NCI-H69 (cell line): ENCODE measurements at regions not wholly inside any gene's neighbourhood (a gene's known extent, or its start where the extent isn't known, plus 50 kb on each side); places are given as distances from the start of the nearest gene placed in this dataset.

Experiments
- DNase-seq: peaks from one replicate; lab custom pipeline; 2025; lab: John Stamatoyannopoulos, UW

DNA sequence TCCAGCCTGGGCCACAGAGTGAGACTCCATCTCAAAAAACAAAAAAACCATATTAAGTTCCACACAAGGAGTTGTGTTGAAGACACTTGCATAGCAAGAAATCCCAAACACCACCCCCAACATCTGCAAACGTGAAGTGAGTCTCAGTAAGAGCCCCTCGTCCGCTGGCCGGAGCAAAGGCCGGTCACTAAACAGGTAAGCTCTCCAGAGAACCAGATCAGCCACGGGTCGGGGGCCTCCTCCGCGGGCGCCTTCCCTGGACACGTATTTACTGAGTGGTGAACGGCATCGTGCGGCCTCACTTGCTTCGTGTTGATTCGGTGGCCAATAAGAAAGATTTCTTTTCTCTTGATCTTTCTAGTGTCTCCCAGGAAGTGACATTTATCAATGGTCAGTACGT, 93.6 kb downstream of the MRPL36 start:
- no peak for DNase-seq

DNA sequence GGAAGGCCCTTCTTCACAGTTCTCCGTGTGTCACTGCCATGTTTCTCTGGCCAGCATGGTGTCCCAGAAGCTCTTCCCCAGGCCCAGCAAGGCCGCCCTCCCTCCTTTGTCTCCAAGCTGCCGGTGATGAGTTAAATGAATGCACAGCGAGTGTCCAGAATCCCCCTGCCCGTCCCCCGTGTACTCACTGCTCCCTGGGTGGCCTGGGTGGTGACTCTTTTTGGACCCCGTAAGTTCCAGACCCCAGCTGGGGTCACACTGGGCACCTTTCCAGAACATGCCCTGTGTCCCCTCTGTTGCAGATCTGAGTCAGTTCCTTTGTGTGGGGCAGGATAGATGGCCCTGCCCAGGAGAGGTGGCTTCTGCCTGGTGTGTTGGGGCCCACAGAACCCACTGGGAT, 95.0 kb downstream of the MRPL36 start:
- no peak for DNase-seq

DNA sequence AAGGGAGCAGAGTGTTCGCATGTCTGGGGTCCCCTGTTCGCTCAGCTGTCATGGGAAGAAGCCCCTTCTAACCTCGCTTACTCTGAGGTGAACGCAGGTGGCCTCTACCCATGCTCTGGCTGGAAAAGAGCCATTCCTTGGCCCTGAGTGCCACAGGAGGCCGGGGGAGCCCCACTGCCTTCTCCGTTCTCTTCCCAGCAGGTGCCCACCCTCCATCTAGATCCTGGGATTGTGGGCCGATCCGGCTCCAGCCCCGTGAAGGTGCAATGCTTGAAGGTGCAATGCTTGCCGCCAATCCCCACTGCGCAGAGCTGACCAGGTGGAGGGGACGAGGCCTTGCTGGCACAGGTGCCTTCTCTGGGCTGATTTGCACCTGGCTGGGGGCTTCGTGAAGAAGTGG, 95.4 kb downstream of the MRPL36 start:
- DNase-seq = no peak

DNA sequence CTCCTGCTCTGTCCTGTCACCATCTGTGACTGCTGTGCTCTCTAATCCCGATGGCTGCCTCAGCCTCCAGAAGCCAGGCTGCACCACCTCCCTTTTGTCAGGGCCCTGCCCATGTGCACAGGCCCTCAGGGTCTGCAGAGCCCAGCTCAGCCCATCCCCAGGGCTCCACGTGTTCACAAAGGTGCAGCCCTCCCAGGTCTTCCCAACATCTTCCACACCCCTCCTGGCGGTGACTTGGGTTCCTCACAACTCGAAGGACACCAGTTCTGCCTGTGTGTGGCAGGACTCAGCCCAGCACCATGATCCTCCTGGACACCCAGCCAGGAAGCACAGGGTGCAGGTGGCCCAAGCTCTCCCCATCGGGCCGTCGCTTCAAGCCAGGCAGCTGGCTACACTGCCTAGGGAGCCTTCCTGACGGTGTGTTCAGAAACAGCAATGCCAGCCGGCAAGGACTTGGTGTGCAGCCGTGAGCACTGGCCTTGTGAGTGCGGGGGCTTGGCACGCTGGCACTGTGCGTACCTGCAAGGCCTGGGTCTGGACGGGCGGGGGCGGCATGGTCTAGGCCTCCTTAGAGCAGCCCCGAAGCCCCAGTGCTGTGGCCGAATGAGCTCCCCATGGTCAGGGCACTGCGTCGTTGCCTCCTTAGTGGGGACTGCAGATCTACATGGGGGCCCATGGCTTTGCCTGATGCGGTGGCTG, 96.1 kb downstream of the MRPL36 start:
- DNase-seq = no peak

DNA sequence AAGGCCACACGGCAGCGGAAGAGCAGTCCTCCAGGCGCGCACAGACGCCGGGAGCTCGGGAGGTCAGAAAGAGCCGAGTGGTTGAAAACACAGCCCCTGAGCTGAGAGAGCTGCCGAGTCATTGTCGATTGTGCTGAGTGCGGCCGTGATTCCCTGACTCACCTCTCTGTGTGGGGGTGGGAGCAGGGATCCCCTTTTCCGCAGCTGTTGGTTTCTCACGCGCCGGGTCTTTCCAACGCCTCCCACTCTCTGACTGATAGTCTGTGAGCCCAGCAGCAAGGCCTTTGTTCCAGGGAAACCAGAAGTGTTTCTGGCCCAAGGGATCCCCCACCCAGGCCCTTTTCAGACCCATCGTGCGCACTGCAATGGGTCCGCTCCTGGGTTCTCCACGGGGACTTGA, 97.3 kb downstream of the MRPL36 start:
- DNase-seq = no peak

DNA sequence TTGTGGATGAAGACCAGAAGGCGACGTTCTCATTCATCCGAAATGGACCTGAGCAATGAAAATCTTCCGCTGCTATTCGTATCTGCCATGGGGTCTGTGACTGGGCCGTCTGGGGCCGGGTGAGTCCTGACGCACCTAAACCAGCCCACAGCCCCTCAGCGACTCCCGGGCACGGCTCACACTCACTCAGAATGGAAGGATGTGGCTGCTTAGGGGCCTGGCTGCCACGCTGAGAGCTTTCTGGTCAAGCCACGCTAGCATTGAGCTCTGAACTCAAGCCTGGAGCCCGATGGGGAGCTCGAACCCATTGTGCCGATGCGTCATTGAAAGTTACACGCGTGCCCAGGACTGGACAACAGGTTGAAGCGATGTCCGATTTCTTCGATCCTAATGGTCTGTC, 97.8 kb downstream of the MRPL36 start:
- no peak for DNase-seq

DNA sequence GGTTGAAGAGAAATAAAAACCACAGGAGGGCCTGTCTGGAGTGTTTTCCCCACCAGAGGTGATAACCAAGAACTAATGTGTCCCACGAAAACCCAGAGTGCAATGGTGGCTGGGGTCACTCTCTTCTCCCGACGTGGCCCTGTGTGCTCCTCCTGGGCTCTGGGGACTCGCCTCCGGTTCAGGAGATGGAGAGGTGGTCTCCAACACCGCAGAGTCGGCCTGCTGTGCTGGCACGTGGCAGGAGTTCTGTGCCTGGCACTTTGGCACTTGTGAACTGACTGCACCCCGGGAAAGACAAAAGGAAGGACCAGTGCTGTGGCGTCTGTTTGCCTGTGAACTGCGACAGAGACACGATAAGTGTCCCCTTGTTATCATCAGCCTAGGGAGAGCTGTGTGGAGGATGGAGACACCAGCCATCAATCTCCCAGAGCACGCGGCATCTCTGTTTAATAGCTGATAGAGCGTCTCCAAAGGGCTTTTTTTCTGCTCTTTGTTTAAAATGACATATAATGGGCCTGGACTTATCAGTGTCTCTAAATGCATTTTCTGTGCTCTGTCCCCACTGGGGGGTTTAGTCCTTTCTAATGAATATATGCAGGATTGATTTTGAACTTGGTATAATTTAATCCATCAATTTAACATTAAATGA, 98.3 kb downstream of the MRPL36 start:
- DNase-seq = no peak

DNA sequence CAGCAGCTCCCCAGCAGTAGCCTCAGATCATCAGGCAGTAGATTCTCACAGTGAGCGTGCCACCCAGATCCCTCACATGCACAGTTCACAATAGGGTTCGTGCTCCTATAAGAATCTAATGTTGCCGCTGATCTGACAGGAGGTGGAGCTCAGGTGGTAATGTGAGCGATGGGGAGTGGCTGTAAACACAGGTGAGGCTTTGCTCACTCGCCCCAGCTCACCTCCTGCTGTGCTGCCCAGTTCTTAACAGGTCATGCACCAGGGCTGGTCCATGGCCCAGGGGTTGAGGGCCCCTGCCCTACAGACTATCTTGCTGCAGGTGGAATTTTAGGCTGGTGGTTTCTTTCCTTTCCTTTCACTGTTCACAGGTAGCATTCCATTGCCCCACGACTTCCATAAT, 100.2 kb downstream of the MRPL36 start:
- DNase-seq = no peak

DNA sequence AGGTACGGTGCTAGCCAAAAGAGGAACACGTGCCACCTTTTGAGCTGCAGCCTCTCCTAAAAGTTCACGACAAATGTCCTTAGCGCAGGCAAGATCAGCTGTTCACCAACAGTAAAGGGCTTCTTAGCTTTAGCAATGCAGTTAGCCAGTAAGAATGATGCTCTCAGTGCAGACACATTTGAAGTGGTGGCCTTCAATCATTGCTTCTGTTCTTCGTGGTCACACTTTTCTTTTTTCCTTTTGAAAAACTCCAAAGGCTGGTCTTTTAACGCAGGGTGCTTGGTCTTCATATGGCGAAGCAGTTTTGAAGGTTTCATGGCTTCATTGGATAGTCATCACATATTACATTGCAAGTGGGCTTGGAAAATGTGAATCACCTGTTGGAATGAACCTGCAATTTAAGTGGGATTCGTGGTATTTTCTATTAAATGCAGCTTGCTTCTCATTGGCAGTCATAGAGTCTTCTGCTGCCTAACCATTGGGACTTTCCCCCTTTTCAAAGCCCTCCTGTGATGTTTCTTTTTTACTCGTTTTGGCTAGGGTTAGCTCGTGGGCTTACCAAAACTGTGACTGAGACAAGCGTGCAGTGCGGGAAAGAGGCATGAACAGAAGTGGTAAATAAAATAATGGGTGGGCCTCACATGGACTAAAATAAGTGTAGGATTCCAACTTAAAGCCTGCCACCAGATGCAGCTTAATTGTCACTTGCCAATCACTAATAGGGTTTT, 100.9 kb downstream of the MRPL36 start:
- DNase-seq = no peak

DNA sequence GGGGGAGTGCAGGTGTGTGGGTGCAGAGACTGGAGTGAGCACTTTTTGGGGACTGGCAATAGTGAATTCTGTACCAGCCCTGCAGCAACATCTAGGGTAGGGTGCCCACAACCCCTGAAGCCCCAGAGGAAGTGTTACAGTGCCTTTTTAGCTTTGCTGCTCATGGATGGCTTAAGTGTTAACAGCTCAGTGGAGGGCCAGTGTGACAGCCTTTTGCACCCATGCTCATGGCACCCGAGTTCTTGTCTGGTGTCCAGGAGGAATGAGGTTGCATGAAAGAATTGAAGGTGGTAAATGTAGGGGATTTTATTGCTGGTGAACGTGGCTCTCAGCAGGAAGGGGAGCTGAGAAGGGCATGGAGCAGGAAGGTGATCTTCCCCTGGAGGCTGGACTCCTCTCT, 107.3 kb downstream of the MRPL36 start:
- DNase-seq = no peak

DNA sequence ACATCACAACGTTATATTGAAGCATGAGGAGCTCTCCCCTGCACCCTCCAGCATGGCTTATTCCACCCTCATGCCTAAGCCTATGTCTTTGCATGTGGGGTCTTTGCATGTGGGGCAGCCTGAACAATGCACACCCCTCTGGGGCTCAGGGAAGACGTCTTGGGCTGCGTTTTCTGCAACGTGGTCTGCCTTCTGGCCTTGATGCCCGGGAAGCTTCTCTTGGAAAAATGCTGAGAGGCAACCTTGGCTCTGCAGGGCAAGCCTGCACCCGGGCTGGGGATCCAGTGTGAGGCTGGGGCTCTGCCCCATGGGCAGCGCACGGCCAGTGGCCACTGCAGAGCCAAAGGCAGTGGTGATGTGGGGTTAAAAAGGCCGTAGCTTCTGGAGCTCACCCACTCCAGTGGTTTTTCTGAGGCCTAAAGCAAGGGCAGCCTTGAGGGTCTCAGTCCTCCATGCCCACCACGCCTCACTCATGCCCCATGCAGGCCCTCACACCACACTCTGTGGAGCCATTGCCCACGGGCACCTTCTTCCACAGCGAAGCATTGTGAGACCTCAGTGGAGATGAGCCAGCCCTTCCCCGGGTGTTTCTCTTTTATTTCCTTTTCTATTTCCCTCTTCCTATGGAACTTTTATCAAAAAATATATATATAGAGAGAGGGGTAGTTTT, 112.2 kb downstream of the MRPL36 start:
- no peak for DNase-seq

DNA sequence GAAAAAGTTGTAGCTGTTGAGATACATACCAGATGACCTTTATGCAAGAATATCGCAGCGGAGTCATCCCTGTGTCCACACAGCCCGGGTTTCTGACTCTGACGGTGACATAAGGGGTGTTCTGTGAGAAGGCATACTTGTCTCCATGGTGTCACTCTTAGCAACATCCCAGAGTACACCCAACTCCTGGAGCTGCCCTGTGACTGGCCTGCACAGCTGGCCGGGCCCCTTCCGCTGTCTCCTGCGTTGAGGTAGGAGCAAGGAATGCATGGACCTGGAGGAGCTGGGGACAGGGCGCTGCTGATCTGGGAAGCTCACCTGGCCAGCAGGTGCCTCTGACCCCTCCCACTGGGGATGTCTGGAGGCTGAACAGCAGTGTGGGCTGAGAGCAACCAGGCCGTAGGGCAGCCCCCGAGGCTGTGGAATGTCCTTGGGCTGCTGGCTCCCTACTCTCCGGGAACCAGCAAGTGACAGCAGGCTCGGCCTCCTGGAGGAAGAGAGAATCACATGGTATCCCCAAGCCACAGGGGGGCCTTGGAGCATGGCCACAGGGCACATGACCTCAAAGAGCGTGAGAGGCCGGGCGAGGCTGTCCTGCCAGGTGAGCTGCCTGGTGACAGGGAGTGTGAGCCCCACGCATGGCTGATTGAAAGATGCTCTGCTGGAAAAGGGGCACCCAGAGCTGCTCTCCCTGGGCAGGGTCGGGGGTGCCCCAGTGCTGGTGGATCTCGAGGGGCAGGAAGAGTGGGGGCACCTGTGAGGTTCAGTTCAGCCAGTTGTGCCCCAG, 113.4 kb downstream of the MRPL36 start:
- DNase-seq = no peak

DNA sequence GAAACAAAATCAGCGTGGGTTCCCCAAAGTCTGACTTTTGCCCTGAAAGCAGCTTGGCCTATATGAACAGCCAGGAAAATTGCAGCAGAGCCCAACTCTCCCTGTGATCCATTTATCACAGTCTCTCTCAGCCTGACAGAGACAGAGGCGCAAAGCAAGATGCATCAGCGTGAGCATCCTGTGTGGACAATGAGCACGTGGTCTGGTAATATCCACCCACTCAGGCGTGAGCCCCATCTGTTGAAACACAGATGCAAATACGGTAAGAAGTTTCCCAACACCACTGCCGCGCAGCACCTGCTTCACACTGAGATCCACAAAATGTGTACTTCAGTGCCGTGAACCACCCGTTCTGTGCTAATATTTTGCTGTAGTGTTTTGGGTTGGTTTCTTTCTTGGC, 114.6 kb downstream of the MRPL36 start:
- peak; percentile 51 for DNase-seq

DNA sequence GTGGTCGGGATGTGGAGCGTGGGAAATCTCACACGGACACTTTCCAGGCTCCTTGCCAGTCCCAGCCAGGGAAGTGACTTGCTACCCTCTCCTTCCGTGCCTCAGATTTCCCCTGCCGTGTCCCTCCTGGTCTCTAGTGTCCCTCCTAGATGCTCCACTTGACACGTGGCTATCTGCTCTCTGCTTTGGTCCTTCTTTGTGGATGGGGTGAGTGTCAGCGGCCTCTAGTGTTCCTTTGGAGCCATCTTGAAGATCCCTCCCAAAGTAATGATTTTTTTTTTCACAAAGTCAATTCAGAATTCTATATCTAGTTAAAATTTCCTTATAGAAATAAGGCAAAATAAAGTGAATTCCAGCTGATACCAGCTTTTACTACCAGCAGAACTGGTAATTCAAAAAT, 117.7 kb downstream of the MRPL36 start:
- no peak for DNase-seq

DNA sequence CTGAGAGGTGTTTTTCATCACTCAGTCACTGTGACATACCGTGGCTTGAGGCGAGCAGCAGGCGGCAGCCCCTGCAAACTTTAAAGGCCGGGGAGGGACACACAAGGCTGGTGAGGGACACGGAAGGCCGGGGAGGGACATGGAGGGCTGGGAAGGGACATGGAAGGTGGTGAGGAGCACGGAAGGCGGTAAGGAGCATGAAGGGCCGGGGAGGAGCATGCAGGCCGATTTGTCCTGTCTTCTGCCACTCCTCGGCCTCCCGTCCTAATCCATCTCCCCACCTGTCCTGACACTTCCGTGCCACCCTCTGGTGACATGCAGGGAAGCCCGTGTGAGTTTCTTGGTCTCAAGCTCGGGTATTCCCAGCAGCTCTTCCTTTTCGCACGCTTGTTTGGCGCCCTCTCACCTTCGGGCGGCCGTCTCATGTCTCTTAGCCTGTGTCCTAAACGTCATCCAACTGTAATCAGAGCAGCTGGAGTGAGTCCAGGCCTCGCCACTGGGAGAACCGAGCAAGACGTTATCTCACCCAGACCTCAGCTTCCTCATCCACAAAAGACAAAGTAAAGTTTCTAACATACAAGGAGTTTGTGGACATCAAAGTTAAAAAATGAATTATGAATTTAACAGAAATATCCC, 126.5 kb downstream of the MRPL36 start:
- DNase-seq = no peak

DNA sequence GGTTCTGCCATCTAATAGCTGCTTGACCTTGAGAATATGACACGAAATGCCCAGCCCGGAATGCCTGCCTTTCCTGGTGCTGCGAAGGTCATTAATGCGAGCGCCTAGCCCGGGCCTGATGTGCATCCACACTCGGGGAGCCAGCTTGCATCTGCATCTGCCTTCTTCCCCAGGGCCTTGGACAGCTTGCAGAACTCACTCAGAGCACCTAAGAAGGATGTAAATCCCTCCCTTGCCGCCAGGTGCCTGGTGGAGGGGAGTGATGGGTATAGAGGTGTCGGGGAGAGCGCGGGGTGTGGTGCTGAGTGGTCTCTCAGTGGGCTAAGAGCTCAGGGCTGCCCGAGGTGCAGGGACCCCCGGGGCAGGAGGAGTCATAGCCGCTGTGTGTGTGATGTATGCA, 127.2 kb downstream of the MRPL36 start:
- no peak for DNase-seq

DNA sequence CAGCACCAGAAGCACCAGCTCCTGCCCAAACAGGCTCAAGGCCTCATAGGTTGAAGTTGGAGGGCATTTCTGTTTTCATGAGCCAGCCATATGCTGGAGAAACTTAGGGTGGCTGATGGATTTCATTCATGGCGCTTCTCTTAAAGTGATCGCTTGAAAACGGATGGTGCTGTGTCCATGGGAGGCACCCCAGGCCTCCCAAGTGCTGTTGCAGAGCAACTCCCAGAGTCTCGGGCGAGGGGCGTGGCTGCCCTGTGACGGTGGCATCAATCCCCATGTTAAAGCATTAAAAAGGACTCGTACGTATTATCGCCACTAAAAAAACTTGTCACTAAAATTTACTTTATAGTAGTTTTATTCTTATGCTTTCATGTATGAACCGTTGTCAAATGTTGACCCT, 128.3 kb downstream of the MRPL36 start:
- no peak for DNase-seq

DNA sequence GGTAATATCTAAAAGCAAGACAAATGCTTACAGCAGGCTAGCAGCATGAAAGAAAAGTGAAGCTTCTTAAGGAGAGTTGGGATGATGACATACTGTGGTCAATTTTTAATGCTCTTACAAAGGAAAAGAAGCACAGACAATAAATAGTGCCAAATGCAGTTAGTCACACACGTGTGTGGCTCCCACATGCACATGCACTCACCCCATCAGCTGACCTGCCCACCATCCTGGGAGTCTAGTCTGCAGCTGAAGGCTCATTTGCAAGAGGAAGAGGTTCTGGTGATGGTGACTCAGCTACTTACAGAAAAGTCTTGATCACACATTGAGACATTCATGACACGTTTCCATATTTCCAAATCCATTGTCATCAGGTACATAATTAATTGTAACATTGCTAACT, 129.3 kb downstream of the MRPL36 start:
- DNase-seq = no peak

DNA sequence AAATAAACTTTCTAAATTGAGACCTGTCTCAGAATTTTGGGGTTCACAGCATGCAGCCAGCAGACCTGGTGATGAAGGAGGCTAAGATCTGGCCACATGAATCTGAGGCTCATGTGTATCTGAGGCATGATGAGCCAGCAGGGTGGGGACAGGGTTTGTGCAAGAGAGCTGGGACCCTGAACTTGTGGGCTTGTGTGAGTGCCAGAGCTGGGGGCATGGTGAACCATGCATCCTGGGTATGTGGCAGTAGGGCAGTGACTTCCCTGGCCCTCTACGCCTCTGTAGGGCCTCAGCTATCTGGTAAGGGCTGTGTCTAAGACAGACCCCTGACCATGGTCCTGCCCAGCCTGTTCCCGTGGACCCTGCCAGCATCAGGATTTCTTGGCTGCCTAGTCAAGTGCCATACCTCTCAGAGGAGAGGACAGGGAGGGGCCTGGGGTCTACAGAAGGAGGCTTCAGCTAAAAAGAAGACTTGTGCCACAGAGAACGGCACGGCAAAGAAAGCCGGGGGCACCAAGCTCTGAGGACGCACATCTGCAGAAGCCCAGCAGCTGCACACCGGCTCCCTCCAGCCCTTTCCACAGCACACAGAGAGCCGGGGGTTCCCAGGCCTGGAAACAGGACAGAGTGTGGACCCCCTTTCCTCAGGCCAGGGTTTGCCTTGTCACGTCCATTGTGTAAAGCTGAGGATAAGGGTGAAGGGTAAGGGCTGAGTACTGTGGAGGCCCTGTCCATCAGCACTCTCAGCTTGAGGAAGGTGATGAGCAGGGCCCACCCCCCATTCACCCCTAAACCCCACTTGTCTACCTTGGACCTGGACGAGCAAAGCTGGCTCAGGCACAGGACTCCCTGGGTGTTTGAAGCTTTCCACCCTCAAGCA, 130.1 kb downstream of the MRPL36 start:
- no peak for DNase-seq

DNA sequence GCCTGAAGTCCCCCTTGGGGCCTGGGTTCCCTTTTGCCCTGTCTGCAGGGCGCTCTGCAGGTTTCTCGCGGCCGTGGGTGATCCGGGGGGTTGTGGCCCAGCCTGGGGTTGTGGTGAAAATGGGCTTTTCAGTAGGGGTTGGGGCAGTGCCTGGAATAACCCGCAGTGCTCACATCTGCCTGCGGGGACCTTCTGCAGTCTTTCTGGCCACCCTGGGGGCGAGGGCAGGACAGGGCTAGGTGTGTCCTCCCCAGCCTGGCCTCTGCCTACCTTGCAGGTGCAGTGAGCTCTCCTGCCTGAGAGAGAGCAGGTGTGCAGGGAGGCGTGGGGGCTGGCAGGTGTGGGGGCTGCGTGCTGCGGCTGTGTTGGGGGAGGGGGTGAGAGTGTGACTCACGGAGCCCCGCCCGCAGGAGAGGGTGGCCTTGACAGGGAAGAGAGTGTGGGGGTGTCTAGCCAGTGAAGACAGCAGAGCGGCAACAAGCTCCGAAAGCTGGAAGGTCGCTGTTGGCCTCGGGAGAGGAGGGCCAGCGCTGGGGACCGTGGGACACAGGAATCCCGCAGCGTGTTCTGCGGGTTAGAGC, 131.4 kb downstream of the MRPL36 start:
- peak; percentile 67 for DNase-seq
